ENCODE measurements at regions not wholly inside any gene's neighbourhood (a gene's known extent, or its start where the extent isn't known, plus 50 kb on each side); places are given as distances from the start of the nearest gene placed in this dataset.

DNA sequence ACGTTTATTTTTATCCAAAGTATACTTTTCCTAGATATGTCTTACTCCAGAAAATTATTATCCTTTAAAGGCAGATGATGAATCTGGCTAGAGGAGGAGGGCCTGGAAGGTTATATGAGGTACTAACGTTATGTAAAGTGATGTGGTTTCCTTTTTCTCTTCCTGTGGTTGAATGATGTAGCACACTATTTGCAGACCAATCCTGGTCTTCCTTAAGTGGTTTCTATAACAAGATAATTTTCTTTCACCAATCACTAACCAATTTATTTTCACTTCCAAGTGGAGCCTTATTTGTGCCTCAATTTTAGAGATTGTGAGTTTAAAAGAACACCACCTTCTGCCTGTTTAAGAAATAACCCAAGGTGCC lies 154.6 kb upstream of the SOX4 start:
- Mint-ChIP-seq H3K4me1 (ENCODE audit: low read depth) (peaks cover 1% of the 10 kb centered on the region), H3K9me3 (ENCODE audit: low read depth) (no peaks in the 10 kb centered on the region), H3K4me3 (ENCODE audit: low read depth) (no peak overlapping the region), H3K36me3 (ENCODE audit: insufficient read depth) (no peaks in the 10 kb centered on the region), H3K27me3 (no peaks in the 10 kb centered on the region), H3K27ac (no peak overlapping the region)
- TF ChIP-seq, protein P1, sequence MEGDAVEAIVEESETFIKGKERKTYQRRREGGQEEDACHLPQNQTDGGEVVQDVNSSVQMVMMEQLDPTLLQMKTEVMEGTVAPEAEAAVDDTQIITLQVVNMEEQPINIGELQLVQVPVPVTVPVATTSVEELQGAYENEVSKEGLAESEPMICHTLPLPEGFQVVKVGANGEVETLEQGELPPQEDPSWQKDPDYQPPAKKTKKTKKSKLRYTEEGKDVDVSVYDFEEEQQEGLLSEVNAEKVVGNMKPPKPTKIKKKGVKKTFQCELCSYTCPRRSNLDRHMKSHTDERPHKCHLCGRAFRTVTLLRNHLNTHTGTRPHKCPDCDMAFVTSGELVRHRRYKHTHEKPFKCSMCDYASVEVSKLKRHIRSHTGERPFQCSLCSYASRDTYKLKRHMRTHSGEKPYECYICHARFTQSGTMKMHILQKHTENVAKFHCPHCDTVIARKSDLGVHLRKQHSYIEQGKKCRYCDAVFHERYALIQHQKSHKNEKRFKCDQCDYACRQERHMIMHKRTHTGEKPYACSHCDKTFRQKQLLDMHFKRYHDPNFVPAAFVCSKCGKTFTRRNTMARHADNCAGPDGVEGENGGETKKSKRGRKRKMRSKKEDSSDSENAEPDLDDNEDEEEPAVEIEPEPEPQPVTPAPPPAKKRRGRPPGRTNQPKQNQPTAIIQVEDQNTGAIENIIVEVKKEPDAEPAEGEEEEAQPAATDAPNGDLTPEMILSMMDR (IDR thresholded peaks at IDR 0.05; ENCODE audit: unreplicated experiment), result no peak
- DNase-seq (ENCODE audit: low spot score, unreplicated experiment), result no peak

DNA sequence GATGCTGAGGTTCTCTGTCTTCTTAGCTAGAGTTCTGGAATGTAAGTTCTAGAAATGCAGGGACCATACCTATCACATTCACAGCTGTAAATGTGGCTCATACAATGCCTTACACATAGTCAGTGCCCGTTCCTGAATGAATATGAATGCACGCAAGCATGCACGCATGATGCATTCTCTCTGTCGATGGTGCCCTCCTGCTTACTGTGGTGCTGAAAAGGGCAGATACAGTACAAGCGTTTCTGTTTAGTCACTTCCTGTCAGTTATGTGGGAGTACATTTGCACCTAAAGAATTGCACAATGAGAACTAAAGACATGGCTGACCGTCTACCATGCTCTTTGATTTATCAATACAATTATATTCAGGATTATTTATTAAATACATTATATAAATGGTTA lies 152.2 kb upstream of the SOX4 start:
- H3K36me3 Mint-ChIP-seq (ENCODE audit: insufficient read depth), result no peaks in the 10 kb centered on the region
- H3K27me3 Mint-ChIP-seq, result no peaks in the 10 kb centered on the region
- no peaks in the 10 kb centered on the region for H3K9me3 Mint-ChIP-seq (ENCODE audit: low read depth)
- no peak overlapping the region for H3K4me3 Mint-ChIP-seq (ENCODE audit: low read depth)
- TF ChIP-seq, protein P1 (IDR thresholded peaks at IDR 0.05; ENCODE audit: unreplicated experiment), result no peak
- no peak for DNase-seq (ENCODE audit: low spot score, unreplicated experiment)
- no peak overlapping the region for H3K27ac Mint-ChIP-seq
- H3K4me1 Mint-ChIP-seq (ENCODE audit: low read depth), result peaks cover 7% of the 10 kb centered on the region

DNA sequence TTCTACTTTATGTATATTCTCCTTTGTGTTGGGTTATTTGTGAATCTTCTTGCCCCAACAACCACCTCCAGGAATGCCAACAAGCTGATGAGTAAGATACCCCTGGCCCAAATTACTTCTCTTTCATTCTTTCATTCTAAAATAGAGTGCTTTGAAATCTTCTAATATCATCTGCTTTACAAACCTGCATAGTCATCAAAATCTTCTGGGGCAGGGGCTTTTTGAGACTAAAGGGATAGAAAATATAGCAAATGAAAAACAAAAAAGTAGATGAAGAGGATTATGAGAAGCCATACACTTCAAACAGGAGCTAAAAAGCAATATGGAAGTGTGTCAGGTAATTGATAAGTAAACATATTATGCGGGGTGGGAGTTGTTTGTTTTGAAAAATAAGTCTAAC lies 150.7 kb upstream of the SOX4 start:
- H3K27ac Mint-ChIP-seq, result no peak overlapping the region
- peaks cover 8% of the 10 kb centered on the region for H3K4me1 Mint-ChIP-seq (ENCODE audit: low read depth)
- H3K9me3 Mint-ChIP-seq (ENCODE audit: low read depth), result no peaks in the 10 kb centered on the region
- no peak overlapping the region for H3K4me3 Mint-ChIP-seq (ENCODE audit: low read depth)
- no peak for DNase-seq (ENCODE audit: low spot score, unreplicated experiment)
- H3K27me3 Mint-ChIP-seq, result no peaks in the 10 kb centered on the region
- TF ChIP-seq, protein P1 (IDR thresholded peaks at IDR 0.05; ENCODE audit: unreplicated experiment), result no peak
- H3K36me3 Mint-ChIP-seq (ENCODE audit: insufficient read depth), result no peaks in the 10 kb centered on the region

DNA sequence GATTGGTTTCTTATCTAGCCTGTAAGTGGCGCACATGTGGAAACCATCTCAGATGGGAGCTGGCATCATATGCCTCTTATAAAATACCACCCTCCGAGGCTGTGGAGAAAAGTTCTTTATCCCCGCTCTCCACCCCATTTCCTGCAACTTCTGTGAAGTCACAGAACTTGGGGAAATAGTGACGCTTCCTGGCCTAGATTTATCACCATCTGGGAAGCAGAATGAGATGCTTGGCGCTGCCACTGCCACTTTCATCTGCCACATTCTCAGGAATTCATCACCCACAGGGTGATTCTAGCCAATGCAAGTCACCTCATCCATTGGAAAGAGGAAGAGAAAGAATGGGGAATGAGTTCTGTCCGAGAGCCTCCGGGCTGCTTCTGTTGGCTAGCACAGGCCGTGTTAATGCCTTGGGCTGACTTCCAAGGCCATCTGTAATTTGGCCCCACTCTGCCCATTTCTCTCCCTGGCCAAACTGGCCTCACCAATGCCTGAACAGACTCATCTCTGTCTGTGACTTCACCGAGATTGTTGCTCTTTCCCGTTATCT lies 148.8 kb upstream of the SOX4 start:
- Mint-ChIP-seq H3K27me3 (no peaks in the 10 kb centered on the region), H3K36me3 (ENCODE audit: insufficient read depth) (no peaks in the 10 kb centered on the region), H3K9me3 (ENCODE audit: low read depth) (no peaks in the 10 kb centered on the region), H3K27ac (no peak overlapping the region), H3K4me3 (ENCODE audit: low read depth) (no peak overlapping the region), H3K4me1 (ENCODE audit: low read depth) (peaks cover 17% of the 10 kb centered on the region)
- no peak for DNase-seq (ENCODE audit: low spot score, unreplicated experiment)
- TF ChIP-seq, protein P1 (IDR thresholded peaks at IDR 0.05; ENCODE audit: unreplicated experiment), result no peak

DNA sequence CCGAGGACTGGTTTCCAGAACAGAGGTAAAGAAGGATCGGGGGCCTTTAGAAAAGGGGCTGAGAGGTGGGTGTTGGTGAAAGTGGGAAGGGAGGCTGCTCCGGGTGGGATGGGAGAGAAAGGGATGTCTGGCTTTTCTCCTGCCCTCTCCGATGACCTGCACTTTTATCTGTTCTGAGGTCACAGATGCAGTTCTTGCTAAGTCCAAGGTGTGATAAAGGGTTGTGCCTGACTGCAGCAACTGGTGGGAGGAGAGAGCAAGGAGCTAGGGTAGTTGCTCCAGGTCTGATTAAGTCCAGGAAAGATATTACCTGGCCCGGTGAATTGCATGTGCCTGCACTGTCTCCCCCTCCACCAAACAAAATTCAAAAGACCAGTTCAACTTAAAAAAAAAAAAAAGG lies 145.6 kb upstream of the SOX4 start:
- Mint-ChIP-seq H3K4me3 (ENCODE audit: low read depth) (no peak overlapping the region), H3K27me3 (no peaks in the 10 kb centered on the region), H3K4me1 (ENCODE audit: low read depth) (peaks cover 46% of the 10 kb centered on the region), H3K9me3 (ENCODE audit: low read depth) (no peaks in the 10 kb centered on the region), H3K27ac (no peak overlapping the region), H3K36me3 (ENCODE audit: insufficient read depth) (no peaks in the 10 kb centered on the region)
- DNase-seq (ENCODE audit: low spot score, unreplicated experiment), result no peak
- TF ChIP-seq, protein P1 (IDR thresholded peaks at IDR 0.05; ENCODE audit: unreplicated experiment), result no peak
